Erythroblast (primary cell): ENCODE measurements at regions not wholly inside any gene's neighbourhood (a gene's known extent, or its start where the extent isn't known, plus 50 kb on each side); places are given as distances from the start of the nearest gene placed in this dataset.

ENCODE experiments used
- DNase-seq, 2 experiments: peaks; one replicate each; lab custom pipeline; 2025; lab: John Stamatoyannopoulos, UW
- GATA1 ChIP-seq: IDR thresholded peaks from 2 replicates; pipeline ENCODE4 v1.6.1; 2011; ENCODE audit warnings: low read depth, mild to moderate bottlenecking, control low read depth, low read length, moderate library complexity
- POLR2A ChIP-seq: IDR thresholded peaks from 2 replicates; pipeline ENCODE4 v1.6.1; 2011; ENCODE audit warnings: mild to moderate bottlenecking, low read length

DNA sequence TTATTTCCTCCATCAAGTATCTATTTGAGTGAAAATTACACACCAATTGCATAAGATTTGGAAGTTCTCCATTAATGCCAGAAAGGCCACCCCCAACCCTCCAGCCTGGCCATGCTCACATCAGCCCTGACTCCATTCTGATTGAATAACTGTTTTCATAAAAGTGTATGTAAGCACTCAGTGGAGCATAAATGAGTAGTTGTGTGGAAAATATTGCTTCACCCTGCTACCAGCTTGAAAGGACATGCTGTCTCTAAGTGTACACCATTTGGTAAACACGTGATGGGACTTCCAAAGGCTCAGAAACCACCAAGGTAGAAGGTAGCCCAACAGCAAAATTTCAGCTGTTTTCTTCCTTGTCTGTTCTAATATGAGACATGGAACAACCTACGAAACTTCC is 393.8 kb downstream of the ZNF385D start:
- DNase-seq, result no peak
- no peak for TF ChIP-seq GATA1
- no peak for TF ChIP-seq POLR2A

- DNase-seq, result no peak
- TF ChIP-seq POLR2A, result no peak
These were observed 394.6 kb downstream of the ZNF385D start for GRCh38 chr3:21356402-21356801.

DNA sequence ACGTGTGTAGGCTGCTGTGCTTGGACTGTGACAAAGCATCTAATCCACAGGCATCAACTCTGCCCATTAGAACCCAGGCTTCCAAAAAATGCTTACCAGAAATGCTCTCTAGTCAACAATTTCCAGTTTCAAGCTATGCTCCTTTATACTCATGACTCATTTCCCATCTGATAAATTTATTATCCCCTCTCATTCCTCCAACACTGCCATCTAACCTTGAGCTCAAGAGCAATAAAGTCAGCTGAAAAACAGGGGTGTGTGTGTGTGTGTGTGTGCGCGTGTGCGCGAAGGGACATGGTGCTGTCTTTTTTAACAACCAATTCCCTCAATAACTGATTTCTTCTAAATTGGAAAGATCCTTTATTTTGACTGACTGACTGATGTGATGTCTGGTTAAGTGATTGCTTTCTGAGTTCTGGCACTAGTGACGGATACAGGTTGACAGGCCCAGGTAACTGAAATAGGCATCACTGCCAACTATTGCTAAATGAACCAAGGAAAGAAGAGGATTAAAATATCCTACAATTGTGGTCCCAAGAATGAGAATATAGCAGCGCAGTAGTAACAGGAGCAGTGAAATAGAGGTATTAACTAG is 405.5 kb downstream of the ZNF385D start:
- no peak for DNase-seq
- no peak for TF ChIP-seq GATA1
- TF ChIP-seq POLR2A, result no peak

DNA sequence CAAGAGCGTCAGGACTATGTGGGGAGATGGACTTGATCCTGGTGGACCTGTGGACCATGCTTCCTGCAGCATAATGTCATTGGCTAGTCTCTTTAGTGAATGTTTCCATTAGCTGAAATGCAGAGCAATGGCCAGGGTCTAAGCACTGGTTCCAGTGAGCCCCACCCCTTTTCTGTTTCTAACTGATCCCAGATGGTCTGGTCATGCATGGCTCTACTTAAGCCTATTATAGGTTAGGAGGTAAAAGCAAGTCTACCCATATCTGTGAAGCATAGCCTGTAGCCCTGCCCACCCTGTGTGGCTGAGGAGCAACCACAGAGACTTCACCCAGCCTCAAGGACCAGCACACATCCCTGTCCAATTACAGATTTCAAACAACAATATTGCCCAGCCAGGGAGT is 419.2 kb downstream of the ZNF385D start:
- no peak for DNase-seq
- no peak for TF ChIP-seq POLR2A
- no peak for TF ChIP-seq GATA1

- no peak for TF ChIP-seq POLR2A
- no peak for TF ChIP-seq GATA1
- no peak for DNase-seq
These were observed 419.7 kb downstream of the ZNF385D start for GRCh38 chr3:21331321-21331720.

DNA sequence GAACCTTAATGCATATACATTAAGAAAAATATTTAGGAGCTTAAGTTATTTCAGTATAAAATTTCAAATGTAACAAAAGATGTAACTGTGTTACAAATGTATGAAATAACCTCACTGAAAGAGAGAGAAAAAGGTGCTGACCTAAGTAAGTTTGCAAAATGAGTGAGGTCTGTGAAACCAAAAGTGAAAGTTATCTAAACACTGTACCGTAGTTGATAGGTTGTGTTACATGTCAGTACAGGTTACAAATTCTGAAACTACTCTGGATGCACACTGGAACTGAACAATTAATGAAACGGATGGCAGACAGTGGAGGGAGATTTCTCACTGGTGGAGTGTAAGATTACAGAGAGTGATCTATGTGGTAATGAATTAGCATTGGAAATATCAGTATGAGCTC is 420.7 kb downstream of the ZNF385D start:
- TF ChIP-seq GATA1 (no peak), POLR2A (no peak)
- no peak for DNase-seq

DNA sequence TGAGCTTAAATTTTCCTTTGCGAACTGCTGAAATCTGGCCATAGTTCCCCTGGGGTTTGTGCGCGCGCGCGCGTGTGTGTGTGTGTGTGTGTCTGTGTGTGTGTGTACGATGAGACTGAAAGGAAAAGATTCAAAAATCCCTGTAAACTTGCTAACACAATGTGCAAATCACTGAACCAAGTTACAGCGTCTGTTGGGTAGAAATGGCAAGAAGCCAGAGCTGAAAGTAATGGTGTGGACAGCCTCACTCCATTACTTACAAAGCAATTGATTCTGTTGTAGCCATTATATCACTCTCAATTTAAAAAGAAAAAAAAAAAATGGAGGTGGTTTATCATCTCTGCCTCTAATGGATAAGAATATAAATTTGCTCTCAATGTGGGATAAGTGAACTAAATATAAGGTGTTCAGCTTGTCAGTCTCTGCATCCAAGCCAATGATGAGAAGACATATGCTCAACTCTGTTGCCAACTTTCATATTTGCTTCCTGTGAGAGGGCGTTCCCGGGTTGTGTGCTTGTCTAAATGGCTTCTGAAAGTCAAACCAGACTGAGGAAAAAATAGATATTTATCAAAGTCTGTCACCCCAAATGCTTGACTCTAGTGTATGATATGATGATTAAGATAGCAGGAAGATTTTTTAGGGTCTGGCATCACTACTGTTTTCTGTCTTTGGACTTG is 422.2 kb downstream of the ZNF385D start:
- no peak for TF ChIP-seq POLR2A
- no peak for TF ChIP-seq GATA1
- no peak for DNase-seq

GRCh38 chr3:21326704-21327475 is 424.1 kb downstream of the ZNF385D start:
- no peak for DNase-seq
- TF ChIP-seq POLR2A, result no peak
- TF ChIP-seq GATA1, result no peak

DNA sequence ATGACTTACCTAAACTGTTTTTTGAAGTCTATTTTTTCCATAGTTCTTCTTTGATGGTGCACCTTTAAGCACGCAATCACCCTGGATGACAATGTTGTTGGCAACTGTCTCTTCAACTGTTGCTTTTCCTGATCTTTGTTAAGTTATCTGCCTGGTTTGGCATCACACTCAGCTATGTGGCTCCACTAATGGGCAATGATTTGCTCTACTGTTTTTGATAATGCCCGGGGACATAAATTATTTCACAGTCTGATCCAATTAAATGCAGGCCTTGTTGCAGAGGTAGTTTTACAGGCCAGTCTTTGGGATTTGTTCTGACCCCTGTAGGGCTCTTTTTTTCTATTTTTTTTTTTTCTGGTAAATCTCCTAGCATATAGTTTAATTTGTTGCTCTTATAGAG is 436.3 kb downstream of the ZNF385D start:
- DNase-seq, result no peak
- TF ChIP-seq GATA1, result no peak
- no peak for TF ChIP-seq POLR2A

DNA sequence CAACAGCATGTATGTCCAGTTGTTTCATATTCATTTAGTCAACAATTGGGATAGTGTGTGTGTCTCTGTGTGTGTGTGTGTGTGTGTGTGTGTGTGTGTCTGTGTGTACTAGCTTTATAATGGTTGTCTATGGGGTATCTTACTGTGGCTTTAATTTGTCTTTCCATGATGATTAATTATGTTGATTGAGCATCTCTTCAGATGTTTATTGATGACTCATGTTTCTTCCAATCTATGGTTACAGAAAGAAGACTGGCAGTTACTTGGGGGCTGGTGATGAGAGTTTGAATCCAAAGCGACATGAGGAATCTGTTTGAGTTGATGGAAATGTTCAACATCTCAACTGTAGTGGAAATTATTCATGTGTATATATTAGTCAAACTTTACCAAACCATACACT is 440.1 kb downstream of the ZNF385D start:
- no peak for DNase-seq
- TF ChIP-seq GATA1 (no peak), POLR2A (no peak)

GRCh38 chr3:21310161-21310560 is 440.8 kb downstream of the ZNF385D start:
- no peak for DNase-seq
- no peak for TF ChIP-seq POLR2A
- TF ChIP-seq GATA1, result no peak

DNA sequence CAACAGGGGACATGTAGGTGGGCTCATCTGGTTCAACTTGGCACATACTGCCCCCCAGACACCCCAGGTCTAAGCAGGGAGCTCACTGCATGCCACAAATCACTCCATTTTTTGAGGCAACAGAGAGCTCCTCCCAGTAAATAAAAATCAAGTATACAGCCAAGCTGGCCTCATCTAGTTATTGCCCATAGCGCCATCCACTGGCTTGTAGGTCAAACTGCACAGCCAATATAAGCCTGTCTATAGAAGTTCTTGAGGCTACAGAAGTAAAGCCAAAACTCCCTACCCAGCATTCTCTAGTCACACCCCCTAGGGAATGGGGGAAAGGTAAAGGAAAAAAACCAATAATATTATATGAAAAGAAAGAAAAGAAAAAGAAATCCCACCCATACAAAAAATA is 453.7 kb downstream of the ZNF385D start:
- TF ChIP-seq POLR2A (no peak), GATA1 (no peak)
- DNase-seq, result no peak

- no peak for DNase-seq
- TF ChIP-seq GATA1, result no peak
- TF ChIP-seq POLR2A, result no peak
These were observed 456.2 kb downstream of the ZNF385D start for GRCh38 chr3:21294768-21295167.

GRCh38 chr3:21292971-21293370 is 458.0 kb downstream of the ZNF385D start:
- DNase-seq, result no peak
- TF ChIP-seq GATA1 (no peak), POLR2A (no peak)

GRCh38 chr3:21290557-21290956 is 460.5 kb downstream of the ZNF385D start:
- DNase-seq, result no peak
- TF ChIP-seq POLR2A (no peak), GATA1 (no peak)
